NCI-H187 treated with DMSO at 0.1 percent for 48 hours (cell line): ENCODE measurements at regions not wholly inside any gene's neighbourhood (a gene's known extent, or its start where the extent isn't known, plus 50 kb on each side); places are given as distances from the start of the nearest gene placed in this dataset.
"Not testable (repeated sequence)": the region's sequence is repeated elsewhere in the genome, so short reads cannot be mapped to it uniquely, and the experiment has no call there.

Experiments used
- DNase-seq: peaks from one replicate; lab custom pipeline; 2025; lab: John Stamatoyannopoulos, UW

DNA sequence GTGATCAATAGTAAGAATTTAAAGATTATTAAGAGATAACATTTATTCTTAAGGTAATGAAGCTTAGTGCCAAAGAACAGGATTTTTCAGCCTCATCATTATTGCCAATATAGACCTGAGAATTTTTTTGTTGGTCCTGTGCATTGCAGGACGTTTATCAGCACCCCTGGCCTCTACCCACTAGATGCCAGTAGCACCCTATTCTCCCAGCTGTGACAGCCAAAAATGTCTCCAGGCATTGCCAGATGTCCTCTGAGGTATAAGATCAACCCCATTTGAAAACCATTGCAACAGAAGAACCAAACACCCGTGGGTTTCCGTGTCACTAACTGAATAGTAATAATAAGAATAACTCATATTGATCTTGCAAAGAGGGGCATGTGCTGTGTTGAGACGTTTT is 700.0 kb upstream of the SOX11 start:
- DNase-seq, result peak; percentile 16

DNA sequence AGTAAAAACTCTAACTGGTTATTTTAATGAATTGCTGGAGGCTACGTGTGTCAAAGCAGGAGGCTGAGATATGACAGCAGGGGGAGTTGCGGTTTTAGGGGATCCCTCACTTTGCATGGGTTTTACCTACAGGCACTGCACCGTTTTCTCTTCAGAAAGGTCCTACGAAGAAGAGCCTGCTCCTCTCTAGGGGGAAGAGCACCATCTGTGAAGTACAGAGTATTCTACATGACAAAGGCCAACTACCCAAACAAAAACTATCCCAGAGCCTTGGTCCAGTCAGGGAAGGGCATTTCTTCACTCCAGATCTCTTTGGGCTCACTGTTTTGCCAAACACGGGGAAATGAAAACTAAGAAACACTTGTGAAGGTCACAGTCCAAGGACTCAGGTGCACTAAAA is 696.7 kb upstream of the SOX11 start:
- no peak for DNase-seq

DNA sequence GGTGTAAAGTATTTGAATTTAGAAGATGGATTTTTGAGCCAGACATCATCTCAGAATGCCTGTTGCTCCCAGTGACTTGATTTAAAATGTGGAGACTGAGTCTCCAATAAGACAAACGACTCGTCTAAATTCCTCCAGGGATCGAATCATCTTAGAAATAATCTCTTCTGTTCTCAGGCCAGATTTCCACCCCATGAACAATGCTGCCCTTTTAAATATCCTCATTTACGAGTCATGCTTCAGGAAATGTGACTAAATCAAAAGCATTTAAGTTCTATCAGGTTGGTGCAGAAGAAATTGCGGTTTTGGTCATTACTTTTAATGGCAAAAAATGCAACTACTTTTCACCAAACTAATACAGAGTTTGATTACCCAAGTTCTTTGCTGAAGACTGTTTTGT is 684.6 kb upstream of the SOX11 start:
- DNase-seq, result no peak

DNA sequence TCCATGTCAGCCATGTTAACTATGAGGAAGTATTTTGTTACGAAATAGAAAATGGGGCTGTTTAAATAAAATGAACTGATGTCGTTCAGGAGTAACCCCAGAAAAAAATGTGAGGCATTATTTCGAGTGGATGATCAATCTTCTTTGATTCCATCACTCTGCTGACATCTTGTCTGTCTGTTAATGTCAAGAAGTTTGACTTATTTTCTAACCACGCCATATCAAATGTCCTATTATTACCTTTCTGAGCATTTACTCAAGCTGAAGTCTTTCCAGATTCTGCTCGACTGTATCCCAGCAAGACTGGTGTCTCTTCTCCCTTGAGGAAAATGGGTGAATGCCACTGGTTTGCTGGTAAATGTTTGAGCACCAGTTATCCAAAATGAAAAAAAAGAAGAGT is 672.9 kb upstream of the SOX11 start:
- DNase-seq, result no peak

DNA sequence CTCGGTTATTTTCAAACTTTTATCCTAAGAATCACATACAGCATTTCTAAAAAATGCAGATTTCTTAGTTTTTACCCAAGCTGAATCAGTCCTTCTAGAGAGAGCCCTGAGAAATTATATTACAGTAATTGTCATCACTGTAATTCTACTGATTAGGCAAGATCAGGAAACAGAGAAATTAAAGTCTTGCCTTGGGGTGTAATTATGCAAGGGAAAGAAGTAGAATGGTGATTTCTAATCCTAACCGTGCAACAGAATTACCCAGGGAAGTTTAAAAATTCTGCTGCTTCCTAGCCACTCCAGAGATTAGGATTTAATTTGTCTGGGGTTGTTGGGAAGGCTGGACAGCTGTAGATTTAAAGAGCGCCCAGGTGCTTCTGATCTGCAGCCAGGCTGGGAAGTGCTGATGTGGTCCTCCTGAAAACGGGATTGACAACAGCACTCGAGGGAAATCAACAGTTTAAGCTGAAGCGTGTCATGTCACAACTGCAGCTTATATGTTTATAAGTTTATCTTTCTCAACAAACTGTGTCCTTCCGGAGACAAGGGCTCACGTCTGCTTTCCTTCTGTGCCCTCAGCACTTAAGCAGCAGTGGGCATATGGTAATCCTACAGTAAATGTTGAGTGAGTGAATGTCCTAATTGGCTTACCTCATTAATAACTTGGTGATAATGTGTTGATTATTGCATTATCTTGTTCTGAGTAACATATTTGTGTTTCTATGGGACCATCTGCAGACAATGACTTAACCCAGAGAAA is 671.9 kb upstream of the SOX11 start:
- DNase-seq, result no peak

DNA sequence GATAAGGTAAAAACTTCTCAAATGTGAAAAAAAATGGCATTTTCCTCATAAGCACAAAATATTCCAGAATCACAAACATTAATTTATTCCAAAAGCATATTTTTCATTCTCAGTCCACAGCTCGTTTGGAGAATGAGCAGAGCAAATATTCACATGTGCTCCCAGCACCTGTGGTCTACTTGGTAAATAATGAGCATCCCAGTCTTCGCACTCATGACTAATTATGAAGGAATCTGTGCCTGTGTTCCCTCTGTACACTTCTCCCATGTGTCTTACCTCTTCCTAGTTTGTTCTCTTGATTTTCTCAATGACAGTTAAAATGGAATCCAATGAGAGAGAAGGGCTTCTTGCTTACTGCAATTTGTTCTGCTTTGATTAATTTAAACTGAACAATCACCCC is 671.0 kb upstream of the SOX11 start:
- no peak for DNase-seq

DNA sequence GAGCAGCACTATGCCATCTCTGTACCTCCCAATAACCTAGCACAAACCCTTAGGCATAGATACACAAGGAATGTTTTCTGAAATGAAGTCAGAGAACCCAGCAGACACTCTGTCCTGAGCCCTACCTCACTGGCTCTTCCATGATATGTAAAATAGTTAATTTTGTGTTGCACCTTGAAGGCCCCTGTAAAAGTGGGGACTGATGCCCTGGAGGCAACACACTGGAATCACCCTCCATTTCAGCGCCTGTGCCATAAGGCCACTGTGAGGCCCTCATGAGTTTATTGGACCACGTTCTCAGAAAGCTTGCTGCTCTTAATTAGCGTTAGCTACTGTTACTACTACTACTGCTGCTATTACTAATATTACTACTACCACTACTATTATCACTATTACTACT is 670.1 kb upstream of the SOX11 start:
- DNase-seq, result no peak

DNA sequence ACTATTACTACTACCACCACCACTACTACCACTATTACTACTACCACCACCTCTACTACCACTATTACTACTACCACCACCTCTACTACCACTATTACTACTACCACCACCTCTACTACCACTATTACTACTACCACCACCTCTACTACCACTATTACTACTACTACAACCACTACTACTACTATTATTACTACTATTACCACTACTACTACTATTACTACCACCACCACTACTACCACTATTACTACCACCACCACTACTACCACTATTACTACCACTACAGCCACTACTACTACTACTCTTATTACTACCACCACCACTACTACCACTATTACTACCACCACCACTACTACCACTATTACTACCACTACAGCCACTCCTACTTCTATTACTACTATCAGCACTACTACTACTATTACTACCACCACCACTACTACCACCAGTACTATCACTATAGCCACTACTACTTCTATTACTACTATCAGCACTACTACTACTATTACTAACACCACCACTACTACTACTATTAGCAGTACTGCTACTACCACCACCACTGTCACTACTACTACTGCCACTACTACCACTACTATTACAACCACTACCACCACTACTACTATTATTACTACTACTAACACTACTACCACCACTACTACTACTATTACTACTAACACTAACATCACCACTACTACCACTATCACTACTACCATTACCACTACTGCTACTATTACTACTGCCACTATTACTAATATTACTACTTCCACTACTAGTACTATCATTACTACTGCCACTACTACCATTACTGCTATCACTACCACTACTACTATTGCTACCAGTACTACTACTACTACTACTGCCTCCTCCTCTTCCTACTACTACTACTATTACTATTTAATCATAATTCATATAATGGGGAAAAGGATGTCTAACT is 669.2 kb upstream of the SOX11 start:
- not testable (repeated sequence) for DNase-seq

DNA sequence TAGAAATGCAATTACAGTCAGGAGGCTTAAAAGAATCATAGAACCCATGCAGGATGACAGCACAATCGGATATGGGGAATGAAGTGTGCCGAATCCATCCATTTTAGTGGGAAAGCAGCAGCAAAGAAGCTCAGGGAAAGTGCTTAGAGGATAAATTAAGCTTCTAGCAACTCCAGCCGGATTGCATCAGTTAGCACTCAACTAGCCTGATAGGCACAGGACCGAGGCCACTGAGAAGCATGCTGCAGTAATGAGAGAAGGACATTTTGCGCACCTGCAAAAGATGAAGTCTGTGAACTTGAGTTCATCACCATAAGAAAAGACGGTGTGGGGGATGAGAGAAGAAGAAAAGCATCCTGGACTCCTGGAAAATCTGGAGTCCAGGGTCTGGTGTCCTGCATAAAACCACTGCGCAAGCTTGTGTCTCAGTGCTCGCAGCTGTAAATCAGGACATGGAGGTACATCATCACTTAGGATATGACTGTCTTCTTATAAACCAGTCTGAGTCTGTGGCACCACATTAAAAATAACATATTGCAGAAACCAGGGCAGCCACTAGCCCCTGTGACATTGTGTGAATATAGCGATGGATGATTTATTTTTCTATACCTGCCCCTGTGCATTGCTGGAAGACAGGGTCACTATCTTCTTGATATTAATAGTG is 665.5 kb upstream of the SOX11 start:
- DNase-seq, result no peak

DNA sequence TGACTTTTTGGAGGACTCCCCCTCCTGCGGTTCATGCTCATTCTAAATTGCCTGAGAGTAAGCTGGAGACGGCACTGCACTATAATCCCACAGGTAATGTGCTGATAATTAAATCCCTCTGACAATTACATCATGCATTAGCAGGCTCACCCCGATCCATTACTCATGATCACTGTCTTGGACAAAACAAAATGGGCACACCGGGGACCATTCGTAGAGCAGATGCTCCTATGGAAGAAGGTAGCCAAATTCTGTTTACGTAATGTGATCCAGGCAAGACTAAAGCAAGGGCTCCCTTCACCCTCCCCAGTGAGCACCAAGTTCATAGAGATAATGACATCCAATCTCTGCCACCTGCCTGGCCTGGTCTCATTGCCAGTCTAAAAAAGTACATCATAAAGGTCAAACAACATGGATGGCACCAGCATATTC is 657.1 kb upstream of the SOX11 start:
- no peak for DNase-seq

DNA sequence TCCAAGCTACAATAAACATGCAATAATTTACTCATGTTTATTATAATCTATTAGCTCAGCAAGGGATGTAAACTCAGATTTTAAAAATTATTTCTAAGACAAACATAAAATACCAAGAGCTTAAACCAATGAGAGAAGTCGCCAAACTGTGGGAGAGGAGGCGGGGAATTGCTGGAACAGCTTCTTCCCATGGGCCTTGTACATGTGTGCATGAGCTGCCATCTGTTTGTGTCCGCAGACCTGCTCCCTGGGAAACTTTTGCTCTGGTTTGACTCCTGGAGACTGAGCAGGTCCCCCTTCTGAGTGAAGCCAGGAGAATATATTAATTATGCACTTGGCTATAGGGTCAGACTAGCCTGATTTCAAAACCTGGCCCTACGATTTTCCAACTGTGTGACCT is 655.9 kb upstream of the SOX11 start:
- no peak for DNase-seq

DNA sequence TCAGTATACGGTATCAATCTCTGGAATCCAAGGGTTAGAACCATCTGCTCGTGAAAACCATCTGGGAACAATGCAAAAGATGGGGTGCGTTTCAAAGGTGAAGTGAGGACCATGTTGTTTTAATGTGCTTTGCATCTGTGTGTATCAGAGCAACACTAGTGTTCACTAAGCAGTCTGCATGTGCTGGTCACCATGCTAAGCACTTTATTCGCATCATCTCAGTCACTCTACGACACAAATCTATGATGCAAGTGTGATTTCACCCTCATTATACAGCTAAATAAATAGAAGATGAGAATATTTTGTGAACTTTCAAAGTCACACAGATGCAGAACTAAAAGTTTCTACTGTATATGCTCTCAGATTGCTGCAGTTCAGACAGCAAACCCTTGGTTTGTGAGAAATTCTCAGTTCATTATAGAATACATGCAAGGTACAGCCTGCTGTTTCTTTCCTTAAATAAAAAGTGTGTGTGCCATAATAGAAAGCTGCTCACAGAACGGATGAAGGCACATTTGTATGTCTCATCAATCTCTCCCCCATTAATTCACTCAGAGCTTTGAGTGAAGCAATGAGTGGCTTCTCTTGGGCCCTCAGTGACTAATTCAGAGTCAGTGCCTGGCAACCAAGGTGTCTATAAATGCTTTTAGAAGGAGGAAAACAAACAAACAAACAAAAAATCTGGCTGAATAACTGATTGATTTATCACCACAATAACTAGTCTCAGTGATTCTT is 652.8 kb upstream of the SOX11 start:
- no peak for DNase-seq

DNA sequence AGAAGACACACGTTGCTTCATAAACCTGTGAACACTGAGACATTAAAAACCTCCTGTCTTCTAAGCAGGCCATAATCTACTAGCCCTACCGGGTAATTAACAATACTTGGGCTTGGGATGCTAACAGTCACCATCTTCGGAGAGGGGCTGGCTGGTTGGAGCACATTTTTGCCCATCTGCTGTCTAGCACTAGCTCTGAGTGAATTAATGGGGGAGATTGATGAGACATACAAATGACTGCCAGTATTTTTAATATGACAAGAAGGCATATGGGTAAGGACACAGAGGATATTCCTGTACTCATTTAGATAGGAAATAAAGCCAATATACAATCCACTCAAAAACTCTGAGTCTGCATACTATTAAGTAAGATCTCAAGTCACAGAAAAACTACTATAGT is 651.6 kb upstream of the SOX11 start:
- no peak for DNase-seq

DNA sequence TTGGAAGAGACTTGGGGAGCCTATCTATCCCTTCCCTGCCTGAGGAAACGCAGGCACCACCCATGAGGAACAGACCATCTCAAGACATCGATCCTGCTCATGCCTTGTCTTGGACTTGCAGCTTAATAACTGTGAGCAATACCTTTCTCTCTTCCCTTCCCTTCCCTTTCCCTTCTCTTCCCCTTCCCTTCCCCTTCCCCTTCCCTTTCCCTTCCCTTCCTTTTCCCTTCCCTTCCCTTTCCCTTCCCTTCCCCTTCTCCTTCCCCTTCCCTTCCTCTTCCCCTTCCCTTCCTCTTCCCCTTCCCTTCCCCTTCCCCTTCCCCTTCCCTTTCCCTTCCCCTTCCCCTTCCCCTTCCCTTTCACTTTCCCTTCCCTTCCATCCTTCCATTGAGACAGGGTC is 650.7 kb upstream of the SOX11 start:
- DNase-seq, result no peak

DNA sequence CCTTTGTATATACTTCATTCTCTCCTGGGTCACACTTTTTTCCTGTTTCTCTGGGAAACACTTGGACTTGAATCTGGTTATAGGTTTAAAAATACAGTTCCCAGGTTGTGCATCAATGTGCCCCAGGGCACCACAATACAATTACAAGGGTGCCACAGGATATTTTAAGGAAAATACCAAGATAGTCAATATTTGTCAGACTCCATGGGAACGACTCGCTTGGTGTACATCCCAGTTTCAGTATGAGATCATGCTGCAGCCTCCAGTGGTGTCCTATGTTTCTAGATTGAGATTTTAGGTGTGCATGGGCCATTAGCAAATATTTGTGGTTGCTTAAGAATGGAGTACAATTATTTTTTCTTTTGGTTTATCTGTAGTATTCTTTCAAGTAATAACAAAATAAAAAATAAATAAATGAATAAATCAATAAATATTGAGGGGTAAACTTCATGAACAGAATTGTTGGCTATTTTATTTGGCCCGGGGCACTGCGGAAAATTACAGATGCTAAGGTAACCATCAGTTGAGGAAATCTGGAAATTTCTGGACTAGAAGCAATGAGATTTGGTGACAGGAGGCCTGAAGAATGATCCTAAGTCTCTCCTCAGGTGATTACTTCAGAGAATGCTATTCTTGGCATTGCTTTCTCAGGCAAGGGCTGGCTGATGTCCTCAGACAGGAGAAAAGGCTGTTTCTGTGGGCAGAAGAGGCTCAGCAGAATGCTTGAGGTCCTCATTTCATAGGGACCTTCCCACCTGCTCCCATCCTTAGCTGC is 649.3 kb upstream of the SOX11 start:
- DNase-seq, result no peak

DNA sequence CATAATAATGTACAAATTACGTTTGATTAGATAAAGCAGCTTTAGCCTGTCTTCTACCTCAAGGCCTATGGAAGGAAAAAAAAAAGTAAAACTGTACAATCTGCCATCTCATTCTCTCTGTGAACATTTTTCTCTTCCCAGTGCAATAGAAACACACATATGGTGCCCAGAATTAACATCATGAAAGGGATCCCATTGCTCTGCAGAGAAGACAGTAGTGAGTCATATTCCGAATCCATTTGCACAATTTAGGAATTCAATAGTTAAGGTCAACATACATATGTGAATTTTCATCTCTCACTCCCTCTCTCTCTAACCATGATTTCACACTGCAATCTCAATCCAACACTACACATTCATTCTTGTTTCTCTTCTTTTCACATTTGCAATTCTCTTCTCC is 640.9 kb upstream of the SOX11 start:
- no peak for DNase-seq

DNA sequence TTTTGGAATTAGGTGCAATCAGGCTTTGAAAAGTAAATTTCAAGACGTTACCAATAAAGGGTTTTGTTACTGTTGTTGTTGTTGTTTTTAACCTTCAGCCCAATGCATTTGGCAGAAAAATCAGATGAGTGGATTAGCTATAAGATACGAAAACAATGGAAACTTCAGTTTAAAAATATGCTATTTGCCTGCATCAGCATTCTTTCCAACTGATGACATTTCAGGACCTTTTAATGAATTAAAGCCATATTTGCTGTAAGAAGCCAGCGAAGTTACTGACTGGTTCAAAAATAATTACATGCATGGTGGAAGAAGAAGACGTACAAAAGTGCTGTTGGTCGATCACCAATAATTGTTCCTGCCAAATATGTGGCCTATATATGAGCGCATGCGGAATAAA is 639.3 kb upstream of the SOX11 start:
- DNase-seq, result no peak

DNA sequence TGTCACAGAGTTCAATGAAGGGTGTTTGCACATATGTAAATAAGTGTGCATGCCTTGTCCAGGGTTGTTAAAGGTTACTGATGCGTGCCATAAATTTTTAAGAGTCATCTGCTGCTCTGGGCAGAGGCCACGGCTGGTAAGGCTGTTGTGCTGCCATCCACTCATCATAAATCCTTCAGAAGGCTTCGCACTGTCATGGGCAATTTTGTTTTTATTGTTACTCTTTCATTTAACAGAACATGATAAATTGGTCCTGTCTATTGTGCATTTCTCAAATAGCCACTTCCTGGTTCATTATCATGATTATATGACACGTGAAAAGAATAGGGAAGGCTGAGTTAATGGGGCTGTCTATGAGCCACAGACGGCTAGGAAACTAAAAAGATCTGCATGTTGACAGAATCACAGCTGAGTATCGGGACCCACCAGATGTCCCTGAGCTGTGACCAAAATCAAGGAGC is 634.3 kb upstream of the SOX11 start:
- peak; percentile 100 for DNase-seq

DNA sequence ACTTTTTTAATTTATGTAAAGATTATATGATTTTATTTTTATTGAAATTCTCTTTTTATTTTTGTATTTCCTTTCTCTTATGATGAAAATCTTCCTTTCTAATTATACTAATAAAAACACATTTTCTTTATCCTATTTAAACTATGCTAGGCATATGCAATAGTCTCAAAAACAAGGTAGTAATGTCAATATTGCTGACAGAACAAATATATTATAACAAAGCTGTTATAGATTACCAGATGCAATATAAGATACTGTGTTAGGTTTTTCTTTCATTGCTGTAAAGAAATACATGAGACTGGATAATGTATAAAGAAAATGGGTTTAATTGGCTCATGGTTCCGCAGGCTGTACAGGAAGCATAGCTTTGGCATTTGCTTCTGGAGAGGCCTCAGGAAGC is 631.2 kb upstream of the SOX11 start:
- no peak for DNase-seq

DNA sequence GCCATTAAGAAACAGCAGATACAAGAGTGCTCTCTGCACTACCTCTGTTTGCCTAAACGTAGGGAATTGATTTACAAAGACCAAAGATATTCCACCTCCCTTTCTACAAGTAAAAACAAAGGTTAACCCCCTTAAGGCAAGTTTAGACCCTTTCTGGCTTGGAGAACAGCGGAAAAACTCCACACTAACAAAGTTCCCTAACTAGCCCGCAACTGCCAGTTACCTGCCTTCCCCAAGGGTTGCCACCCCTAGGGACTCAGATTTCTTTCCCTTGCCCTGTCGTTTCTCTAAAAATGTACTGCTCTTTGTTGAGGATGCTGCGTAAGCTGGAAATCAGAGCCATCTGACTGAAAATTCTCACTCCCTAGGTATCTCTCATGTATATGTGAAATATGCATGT is 627.5 kb upstream of the SOX11 start:
- no peak for DNase-seq

DNA sequence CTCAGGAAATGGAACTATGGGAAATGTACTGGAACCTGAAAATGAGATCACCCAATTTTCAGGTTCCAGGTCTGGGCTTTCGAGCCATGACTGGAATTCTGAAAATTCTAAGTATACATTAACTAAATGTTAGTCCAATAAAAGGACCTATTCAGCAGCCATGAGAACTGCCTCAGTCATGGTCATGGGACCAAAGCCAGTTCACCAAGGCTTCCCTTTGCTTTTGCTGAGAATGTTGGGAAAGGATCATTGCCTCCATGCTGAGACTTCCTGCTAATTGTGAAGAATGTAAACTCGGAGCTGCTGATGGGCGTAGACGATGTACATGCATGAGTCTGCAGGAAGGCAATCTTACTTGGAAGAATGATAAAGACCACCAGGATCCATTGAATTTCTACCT is 624.4 kb upstream of the SOX11 start:
- no peak for DNase-seq
